NOMO-1 (cell line): ENCODE measurements at regions not wholly inside any gene's neighbourhood (a gene's known extent, or its start where the extent isn't known, plus 50 kb on each side); places are given as distances from the start of the nearest gene placed in this dataset.
"Not testable (repeated sequence)": the region's sequence is repeated elsewhere in the genome, so short reads cannot be mapped to it uniquely, and the experiment has no call there.

Source experiments
- DNase-seq, 2 experiments: peaks; one replicate each; lab custom pipeline; 2025; ENCODE audit not compliant: unreplicated experiment in 2 of 2; lab: John Stamatoyannopoulos, UW

DNA sequence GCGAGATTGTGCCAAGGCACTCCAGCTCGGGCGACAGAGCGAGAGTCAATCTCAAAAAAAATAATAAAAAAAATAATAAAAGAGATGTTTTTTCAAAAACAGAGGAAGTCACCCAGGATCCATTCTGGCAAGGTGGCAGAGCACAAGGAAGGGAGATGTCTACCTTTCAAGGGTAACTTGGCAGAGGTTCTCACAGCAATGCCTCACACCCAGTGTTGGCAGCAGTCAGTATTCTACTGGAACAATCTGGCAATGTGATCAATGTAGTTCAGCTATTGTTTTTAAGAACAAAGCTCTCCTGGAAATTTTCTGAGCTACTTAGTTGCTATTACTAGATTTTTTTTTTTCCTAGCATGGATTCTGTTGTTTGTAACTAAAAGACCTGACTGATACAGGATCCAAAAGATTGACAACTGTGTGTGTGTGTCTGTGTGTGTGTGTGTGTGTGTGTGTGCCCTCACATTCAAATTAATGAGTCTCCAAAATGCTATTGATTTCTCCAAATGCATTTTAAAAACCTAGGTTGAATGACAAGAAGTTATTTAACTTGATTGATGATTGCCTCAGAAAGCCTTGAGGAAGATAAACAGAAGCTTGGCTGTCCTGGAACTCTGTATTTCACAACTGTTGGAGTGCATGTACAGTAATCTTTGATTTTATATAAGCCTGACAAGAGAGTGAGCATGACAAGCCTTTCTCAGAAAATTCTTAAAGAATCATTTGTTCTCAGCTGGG is 114.1 kb upstream of the RREB1 start:
- no peak for DNase-seq

DNA sequence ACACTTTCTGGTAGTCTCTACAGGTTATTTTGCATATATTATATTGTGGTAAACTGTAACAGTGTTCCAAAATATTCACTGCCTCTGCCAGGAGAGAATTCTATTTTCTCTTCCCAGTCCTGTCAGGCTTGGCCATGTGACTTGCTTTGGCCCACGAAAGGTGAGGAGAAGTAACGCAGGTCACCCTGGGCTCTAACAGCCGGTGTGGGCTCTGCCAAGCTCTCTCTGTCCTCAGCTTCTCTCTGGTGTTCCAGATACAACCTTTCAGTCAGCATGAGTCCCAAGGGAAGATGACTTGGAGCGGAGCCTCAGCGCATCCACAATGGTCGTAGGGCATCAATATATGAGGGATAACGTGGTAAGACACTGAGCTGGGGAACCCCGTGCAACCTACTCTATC is 113.0 kb upstream of the RREB1 start:
- DNase-seq, result no peak

DNA sequence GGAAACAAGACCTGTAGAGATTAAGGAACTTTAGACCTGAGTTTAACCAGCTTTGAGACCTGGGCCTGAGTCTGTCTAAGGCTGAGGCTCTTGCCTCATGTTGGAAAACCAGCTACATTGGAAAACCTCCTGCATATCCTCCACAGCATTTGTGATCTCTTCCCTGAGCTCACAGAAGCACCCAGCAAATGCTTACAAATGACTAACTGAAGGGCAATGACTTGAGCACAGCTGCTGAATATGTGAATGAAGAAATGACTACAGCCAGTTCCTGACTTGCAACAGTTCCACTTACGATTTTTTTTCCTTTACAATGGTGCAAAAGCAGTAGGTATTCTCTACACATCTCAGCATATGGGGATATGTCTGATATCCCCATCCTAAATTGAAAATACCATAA is 112.4 kb upstream of the RREB1 start:
- no peak for DNase-seq

DNA sequence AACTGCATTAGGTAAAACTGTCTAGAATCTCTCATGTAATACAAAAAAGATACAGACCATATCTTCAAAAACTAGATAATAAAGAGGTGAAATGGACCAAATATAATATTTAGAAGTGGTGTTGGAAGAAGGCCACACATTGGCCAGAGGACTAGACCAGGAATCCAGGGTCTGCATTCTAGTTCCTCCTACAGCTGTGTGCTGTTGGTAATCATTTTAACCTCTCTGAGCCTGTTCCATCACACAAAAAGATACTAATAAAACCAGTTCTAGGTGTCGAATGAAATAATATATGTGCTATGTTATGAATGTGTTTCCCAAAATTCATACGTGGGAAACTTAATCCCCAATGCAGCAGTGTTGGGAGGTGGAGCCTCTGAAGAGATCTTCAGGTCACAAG is 111.6 kb upstream of the RREB1 start:
- no peak for DNase-seq

DNA sequence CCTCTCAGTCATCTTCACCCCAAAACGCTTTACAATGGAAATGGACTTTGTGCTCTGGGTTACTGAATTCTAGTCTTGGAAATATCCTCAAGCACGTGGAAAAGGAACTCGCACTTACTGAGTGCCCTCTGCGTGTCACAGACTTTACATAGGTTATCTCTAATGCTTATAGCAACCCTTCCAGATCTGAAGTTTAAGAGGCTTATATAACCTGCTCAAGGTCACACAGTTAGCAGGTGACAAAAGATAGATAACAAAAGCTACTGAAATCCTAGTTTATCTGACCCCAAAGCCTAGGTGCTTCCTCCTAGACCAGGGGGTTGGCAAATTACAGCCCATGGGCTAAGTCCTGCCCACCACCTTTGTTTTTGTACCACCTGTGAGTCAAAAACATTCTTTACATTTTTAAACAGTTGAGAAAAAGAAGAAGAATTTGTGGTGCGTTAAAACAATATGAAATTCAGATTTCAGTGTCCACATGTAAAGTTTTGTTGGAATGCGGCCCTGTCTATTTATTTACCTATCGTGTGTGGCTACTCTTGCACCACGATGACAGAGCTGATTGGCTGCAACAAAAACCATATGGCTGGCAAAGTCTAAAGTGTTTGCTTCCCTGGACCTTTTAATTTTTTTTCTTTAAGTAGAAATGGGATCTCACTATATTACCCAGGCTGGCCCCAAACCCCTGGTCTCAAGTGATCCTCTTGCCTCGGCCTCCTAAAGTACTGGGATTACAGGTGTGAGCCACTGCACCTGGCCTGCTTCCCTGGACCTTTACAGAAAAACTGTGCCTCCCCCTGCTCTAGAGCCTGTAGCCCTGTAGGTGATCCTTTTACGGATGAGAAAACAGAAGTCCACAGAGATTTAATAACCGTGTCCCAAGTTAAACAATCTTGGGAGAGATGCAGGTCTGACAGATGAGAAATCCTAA is 110.2 kb upstream of the RREB1 start:
- DNase-seq, result no peak

DNA sequence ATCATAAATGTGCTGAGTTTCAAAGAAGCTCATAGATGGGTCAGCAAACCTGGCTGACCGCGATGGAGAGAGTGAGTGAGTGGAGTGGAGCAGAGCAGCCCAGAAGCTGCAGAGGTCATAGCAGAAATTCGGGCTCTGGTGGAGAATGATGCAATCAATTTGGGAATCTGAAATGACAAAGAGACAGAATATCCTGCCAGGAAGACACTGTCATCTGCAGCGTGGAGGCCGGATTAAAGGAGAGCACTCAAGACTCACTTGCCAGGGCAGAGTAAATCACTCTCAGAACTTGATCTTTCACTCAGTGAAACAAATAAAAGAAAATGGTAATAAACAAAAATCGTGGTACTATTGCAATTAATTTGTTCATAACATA is 109.6 kb upstream of the RREB1 start:
- no peak for DNase-seq

DNA sequence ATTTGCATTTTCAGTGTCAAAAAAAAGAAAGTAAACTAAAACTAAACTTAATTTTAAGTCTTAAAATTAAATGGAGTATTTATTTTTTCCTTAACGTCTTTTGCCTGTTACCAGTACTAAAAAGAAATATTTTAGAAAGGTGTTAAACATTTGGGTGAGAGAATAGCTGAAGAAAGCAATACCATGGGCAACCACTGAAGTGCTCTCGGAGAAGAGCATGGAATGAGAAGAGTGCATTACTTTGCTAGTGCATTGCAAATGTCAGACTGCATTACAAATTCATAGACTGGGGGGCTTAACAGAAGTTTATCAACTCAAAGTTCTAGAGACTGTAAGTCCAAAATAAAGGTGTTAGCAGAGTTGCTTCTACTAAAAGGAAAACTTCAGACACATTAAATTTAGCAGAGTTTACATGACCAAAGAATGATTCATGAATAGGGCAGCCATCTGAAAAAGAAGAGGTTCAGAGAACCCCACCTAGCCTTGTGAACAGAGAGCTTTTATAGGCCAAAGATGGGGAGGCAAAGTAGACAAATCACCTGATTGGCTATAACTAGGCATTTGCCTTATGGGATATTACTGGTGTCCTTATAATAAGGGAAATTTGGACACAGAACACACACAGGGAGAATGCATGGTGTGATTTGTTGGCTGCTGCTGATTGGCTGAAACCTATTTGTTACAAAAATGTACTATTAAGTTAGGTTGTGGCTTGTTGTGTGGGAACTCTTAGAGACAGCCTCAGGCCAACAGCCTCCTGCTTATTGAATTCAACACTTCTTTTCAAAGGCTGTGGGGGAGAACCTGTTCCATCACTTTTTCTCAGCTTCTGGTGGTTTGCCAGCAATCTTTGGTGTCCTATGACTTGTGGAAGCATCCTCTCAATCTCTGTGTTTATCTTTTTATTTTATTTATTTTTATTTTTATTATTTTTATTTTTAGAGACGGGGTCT is 106.7 kb upstream of the RREB1 start:
- no peak for DNase-seq

DNA sequence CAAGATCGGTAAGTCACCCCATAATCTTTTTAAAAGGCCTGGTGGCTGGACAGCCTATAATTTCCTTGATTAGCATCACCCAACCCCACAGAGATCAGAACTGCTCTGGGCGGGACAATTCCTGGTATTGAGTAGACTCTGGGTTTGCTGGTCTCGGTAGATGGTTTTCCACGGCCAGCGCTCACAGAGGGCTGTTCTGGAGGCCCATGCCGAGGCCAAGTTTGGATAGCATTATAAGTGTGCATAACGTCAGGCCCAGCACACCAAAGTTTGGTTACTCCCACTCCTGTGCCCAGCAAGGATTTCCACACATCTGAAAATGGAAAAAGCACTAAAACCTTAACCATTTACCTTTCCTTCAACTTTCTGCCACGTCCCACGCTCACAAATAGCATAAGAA is 104.7 kb upstream of the RREB1 start:
- DNase-seq, result no peak

DNA sequence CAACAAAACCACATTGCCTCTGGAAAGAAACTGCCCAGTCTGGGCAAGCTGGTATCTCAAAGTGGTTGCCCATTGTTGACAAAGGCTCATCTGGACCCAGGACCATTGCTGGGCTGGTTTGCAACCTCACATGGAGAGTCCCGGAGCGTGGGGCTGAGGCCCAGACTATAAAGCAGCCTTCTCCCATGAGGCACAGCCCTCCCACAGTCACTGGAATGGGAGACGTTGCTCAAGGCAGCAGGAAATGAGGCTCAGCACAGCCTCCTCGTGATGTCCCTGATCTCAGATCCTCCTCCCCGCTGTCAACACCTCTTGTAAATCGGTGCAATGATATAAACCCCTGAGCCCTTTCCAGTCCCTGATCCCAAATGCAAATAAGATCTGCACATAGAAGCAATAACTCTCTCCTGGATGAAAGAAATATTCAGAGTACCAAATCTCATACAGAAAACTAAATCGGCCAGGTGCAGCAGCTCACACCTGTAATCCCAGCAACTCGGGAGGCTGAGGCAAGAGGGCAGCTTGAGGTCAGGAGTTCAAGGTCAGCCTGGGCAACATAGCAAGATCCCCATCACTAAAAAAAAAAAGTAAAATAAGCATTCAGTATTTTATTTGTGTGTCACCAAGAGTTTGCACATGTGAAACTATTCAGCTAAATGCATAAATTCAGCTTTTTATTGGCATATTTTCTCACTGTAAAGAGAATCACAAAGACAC is 103.0 kb upstream of the RREB1 start:
- no peak for DNase-seq

DNA sequence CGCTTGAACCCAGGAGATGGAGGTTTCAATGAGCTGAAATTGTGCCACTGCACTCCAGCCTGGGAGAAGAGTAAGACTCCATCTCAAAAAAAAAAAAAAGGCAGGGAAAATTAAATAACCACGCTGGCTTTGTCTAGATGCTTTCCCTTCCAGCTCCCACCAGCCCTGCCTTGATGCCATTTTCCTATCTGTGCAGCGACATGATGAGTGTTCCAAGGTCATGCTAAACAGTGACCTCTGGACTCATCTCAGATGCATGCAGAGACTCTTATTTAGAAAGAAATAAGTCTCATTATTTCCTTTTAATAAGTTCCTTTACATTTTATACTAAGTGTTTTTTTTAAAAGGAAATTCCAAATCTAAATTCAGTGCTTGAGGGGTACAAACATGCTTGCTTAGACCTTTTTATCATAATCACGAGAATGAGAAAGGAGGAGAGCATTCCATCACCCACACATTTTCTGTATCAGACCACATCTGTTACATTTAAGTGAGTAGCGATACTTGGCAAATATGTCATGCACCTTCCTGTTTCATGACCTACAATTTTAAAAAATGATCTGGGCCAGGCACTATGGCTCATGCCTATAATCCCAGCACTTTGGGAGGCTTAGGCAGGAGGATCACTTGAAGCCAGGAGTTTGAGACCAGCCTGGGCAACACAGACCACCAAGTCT is 101.1 kb upstream of the RREB1 start:
- no peak for DNase-seq

DNA sequence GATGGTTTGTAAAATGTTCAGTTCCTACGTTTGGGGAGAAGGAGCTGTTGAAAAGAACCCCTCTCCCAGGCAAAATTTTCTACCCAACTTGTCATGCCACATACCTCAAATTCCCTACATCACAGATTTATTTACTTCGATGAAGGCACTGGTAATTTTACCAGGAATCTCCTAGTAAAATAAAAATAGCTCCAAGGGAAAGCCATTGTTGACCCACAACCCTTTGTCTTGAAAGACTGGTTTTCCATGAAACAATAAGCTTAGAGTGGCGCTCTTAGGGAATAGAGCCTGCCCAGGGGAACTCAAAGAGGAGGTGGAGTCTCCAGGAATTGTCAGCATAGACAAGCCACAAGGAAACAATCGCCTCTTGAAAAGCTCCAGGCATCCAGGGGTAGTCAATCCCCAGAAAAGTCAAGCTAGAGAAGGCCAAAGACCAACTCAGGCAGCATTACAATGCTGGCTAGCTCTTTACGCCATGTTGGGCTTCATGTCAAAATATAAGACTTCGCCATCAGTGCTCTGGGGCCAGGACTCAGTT is 99.2 kb upstream of the RREB1 start:
- no peak for DNase-seq

DNA sequence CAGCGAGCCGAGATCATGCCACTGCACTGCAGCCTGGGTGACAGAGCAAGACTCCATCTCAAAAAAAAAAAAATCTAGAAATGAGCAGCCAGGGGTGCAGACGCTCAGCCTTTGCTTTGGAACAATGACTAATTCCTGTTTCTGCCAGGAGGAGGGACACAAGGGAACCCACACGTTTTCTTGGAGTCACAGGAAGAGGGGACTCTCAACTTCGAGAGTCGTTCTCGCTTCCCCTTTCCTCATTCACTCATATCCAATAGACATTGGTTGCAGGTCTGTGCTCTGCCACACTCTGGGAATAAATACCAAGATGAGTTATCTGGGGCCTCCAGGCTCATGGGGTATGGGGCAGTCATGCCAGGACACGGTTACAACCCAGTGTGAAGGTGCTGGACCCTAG is 91.5 kb upstream of the RREB1 start:
- DNase-seq, result peak in 1 of 2 experiments; percentile 40

DNA sequence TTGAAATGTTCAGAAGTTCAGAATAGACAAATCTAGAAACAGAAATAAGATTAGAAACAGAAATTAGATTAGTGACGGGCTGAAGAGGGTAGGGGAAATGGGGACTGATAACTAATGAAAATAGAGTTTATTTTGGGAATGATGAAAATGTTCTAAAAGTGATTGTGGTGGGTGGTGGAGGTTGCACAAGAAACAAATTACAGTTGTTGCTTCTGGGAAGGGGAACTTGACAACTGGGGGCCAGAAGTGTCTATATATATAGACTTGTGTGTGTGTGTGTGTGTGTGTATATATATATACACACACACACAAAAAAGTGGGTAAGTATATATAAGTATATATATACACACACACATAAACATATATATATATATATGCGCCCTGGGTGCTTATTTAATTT is 86.5 kb upstream of the RREB1 start:
- peak; percentile 58 to 63 for DNase-seq

DNA sequence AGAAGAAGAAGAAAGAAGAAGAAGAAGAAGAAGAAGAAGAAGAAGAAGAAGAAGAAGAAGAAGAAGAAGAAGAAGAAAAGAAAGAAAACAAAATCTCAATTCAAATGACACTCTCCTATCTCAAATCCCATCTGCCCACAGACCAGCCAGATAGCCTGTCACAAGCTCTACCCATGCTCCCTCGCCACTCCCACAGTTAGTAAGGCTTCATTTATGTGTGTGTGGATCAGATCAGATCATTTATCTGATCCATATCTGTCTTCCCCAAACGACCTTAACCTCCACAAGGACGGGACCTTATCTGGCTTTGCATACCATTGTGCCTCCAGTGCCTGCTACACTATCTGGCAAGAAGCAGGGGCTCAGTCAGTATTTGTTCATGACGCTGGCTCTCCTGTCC is 81.9 kb upstream of the RREB1 start:
- no peak for DNase-seq

DNA sequence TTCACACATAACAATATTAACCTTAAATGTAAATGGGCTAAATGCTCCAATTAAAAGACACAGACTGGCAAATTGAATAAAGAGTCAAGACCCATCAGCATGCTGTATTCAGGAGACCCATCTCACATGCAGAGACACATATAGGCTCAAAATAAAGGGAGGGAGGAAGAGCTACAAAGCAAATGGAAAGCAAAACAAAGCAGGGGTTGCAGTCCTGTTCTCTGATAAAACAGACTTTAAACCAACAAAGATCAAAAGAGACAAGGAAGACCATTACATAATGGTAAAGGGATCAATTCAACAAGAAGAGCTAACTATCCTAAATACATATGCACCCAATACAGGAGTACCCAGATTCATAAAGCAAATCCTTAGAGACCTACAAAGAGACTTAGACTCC is 78.8 kb upstream of the RREB1 start:
- not testable (repeated sequence) for DNase-seq

DNA sequence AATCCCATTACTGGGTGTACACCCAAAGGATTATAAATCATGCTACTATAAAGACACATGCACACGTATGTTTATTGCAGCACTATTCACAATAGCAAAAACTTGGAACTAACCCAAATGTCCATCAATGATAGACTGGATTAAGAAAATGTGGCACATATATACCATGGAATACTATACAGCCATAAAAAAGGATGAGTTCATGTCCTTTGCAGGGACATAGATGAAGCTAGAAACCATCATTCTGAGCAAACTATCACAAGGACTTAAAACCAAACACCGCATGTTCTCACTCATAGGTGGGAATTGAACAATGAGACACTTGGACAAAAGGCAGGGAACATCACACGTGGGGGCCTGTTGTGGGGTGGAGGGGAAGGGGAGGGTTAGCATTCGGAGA is 76.8 kb upstream of the RREB1 start:
- not testable (repeated sequence) for DNase-seq

DNA sequence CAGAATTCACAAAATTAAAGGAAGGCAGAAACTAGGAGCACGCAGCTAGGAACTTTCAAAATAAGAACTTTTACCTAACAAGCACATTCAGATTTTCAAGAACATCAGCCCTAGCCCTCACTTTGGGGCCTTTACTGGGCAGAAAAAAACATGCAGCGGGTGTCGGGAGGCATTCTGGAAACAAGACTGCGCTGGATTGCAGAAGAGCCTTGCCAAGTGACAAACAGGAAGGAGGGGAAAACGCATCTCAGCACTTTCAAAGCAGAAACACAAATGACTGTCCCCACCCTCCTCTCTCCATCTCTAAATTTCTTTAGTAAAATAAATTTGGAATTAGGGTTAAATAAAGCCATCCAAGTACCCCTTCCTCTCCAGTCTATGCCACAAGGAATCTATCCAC is 74.6 kb upstream of the RREB1 start:
- peak in 1 of 2 experiments; percentile 27 for DNase-seq

DNA sequence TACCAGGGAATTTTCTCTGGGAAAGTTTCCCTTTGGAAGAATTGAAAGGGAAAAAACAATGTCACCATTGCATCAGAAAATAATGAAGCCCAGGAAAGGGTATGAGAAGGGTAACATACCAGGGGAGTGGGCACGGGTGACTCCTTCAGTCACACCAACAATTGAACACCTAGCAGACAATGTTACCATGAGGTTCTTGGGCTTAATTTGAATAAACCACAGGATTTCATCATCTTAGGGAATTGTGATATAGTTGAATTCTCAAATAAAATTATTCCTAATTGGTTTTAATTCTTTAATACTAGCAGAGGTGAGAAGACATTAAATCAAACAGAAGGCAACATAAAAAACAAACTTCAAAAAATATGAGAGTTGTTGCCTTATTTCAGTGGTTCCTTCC is 73.7 kb upstream of the RREB1 start:
- no peak for DNase-seq

DNA sequence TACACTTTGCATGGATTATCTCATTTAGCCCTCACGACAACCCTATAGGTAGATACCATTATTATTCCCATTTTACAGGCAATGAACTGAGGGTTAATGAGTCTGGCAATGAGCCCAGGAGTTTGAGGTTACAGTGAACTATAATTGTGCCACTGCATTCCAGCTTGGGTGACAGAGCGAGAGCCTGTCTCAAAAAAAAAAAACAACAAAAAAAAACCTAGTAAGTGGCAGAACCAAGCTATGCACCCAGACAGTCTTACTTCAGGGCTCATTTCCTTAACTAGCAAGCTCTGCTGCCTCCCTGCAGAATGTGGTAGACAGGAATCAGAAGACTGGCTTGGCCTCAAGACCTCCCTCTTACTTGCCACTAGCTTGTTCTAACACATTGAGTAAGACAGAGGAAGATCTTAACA is 71.9 kb upstream of the RREB1 start:
- DNase-seq, result peak in 1 of 2 experiments; percentile 26
